Dedifferentiated amniotic fluid mesenchymal stem cell (primary cell): ENCODE measurements at regions not wholly inside any gene's neighbourhood (a gene's known extent, or its start where the extent isn't known, plus 50 kb on each side); places are given as distances from the start of the nearest gene placed in this dataset.
"Not testable (repeated sequence)": the region's sequence is repeated elsewhere in the genome, so short reads cannot be mapped to it uniquely, and the experiment has no call there.

Experiments
- DNase-seq: peaks from one replicate; pipeline ENCODE4 v3.0.0-alpha.2; 2016; ENCODE audit errors: extremely low spot score

DNA sequence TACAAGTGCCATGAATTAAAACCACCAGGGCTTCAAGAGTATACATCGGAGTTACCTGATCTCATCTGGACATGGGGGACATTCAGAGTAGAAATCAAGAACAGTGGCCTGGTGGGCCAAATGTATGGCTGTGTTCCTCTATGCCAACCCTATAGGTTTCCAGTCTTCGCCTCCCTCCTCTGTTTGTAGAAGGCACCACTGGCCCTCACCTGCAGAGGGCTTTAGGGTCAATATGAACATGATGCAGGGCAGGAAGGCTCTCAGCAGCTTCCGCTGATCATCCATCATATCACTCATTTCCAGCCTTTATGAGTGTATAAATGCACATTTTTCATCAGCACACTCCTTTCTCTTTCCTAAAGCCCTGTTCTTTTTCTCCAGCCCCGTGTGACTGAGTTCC lies 555.5 kb upstream of the BRINP1 start:
- DNase-seq: no peak

DNA sequence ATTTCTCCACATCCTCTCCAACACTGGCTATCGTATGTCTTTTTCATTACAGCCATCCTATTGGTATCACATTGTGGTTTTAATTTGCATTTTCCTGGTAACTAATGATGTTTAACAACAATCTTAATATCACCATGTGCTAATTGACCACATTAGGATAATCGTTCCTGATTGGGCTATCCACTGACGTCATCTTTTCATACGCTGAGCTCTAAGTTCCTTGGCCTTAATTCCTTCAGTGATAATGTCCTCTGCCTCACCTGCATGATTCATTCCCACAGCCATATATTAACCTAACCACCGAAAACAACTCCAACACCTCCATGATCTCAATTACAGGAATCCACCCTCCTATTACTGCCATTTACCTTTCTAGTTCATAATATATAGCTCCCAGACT lies 547.9 kb upstream of the BRINP1 start:
- no peak for DNase-seq

DNA sequence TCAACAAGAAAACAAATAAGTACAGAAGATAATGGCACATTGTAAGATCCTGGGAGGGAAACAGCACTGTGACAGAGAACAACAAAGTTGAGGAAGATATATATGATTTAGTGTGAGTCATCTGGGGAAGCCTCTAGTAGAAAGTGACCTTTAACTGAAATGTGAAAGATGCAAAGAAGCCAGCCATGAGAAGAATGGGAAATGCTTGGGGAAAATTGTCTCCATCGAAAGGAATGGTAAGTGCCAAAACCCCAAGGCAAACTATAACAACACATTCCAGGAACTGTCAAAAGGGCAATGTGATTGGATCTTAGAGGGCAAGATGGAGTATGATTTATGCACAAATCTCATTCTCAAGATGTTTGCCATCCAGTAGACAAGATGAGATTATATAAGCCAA lies 537.8 kb upstream of the BRINP1 start:
- DNase-seq: no peak

DNA sequence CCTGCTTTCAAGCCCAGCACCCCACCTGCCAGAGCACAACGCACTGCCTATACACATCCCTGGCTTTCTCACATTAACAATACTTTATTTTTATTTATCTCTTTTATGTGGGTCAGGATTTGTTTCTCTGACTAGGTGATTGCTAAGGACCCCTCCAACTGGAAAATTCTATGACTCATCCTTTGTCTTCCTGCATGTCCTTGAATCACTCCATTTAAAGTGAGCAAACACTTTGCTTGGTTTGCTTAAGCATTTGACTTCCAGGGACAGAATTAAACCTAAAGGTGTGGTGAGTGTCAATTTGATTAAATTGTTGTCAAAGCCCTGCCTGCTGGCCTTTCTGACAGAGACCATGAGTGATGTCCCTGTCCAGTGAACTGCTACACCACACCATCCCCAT lies 536.5 kb upstream of the BRINP1 start:
- no peak for DNase-seq

DNA sequence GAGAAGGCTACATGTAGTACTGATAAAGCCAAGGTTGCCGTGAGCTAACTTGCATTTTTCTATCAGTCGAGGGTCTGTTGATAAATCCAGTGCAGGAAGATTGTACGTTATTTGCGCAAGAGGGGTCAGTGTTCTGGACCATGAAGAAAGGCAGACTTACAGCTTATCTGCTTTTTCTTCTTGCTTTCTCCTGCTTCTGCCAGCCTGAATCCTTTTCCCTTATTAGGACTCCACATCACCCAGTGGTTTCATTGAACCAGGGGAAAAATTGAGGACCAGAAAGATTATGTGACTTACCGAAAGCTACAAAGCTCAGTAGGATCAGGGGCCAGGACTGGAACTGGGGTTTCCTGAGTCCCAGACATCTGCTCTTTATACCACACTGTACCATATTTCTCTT lies 534.6 kb upstream of the BRINP1 start:
- no peak for DNase-seq

DNA sequence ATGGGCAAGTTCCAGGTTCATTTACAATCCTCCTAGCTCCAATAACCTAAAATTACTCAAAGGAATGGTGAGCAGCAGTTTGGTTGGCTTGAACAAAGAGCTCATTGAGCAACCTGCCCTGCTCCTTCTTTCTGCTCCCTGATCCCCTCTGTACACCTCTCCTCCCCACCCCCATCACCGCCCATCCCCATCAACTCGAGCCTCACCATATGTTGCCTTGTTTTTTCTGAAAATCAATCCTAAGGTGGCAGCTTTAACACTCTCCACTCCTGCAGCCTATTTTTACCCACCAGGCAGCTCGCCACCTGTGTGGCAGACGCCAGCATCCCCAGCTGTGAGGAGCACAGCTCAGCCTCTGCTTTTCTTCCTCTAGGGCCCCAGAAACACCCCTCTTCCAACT lies 533.4 kb upstream of the BRINP1 start:
- DNase-seq: no peak

DNA sequence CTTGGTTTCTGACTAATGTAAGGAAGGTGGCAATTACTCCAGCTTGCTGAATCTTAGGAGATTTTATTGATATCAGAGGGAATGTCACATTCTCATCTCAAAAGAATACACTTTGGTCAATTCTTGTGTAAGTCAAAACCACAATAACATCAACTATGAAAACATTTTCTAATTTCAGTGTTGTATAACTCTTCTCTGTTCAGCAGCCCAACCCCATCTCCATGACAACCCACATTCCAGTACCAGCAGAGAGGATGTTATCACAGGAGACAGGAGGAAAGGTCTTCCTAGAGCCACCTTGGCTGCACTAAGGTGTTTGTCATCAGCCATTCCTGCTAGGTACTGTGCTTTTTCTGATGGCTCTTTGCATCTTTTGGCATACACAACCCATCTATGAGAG lies 529.1 kb upstream of the BRINP1 start:
- no peak for DNase-seq

DNA sequence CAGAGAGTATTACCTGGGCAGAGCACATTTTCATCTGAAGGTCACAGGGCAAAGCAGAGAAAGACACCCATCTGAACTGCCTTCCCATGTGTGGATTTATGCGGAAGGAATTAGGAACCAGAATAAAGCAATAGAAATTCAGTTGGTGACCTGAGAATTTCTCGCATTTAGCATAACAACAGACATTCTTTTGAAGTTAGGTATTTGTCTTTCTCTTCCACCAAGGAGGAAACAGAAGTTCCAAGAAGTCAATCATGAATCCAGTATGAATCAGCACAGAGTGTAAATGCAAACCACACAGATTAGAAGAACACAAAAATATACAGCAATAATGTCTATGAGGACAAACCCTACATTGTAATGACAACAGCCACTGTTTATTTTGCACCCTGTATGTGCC lies 515.2 kb upstream of the BRINP1 start:
- no peak for DNase-seq

DNA sequence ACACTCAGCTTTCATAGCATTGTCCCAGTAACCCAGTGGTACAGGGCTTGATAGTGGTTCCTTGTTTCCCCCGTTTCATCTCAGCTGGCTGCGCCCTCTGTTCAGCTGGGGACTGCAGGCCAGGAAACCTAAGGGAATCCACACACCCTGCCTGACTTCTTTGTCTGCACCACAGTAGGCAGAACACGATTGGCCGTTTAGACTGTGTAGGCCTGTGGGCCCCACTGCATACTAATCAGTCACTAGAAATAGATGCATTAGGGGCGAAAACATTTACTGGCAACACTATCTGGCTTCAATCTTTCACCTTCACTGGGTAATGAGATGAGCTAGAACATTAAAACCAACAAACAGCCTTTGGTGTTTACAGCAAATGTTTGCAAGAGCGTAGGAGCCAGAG lies 512.7 kb upstream of the BRINP1 start:
- DNase-seq: no peak

DNA sequence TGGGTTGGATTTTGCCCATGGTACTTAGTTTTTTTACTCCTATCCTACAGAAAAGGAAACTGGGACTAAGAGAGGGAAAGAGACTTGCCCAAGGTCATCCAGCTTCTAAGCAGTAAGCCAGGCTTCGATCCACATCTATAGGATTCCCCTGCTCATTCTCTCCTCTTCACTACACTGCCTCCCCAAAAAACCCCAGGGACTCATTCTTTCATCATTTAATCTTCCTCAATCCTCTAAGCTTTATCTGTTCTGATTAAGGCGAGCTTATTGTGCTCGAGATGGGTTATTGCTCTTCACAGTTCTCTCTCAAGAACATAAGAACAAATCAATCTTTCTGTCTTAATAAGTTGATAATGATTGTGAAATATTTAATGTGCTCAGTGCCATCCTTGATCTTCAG lies 511.1 kb upstream of the BRINP1 start:
- DNase-seq: no peak

DNA sequence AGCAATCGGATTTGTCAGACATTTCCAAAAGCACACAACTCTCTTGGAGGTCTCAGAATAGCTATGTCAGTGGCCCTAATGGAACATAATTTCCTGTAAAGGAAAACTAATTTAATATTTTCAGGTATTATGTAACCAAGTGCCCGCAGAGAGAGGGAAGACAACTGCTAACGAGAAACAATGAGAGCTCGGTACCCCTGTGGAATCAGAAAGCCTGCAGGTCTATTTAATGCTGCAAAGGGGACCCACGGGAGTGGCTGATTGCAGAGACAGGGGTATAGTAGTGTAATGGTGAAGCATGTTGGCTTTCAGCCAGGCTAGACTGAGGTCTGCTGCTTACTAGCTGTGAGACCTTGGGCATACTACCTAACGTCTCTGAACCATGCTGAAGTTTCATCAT lies 508.1 kb upstream of the BRINP1 start:
- DNase-seq: no peak

DNA sequence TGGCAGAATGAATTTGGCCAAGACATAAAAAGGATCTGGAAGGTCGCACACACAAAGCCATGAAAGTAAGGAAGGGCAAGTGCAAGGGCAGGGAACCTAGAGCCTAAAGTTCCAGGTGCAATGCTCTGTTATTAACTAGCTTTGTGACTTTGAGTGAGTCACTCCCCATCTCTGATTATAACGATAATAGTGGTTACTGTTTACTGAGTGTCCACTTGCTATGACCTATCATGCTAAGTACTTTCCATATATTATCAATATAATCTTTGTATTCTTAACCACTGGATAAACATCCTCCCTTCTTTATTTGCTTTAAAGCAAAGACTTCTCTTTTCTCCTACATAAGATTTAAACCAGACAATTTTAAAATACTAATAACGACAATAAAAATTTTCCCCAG lies 504.6 kb upstream of the BRINP1 start:
- no peak for DNase-seq

DNA sequence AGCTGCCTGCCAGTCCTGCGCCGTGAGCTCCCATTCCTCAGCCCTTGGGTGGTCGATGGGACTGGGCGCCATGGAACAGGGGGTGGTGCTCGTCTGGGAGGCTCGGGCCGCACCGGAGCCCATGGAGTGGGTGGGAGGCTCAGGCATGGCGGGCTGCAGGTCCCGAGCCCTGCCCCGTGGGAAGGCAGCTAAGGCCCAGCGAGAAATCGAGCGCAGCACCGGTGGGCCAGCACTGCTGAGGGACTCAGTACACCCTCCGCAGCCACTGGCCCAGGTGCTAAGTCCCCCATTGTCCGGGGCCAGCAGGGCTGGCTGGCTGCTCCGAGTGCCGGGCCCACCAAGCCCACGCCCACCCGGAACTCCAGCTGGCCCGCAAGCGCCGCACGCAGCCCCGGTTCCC lies 501.0 kb upstream of the BRINP1 start:
- not testable (repeated sequence) for DNase-seq

DNA sequence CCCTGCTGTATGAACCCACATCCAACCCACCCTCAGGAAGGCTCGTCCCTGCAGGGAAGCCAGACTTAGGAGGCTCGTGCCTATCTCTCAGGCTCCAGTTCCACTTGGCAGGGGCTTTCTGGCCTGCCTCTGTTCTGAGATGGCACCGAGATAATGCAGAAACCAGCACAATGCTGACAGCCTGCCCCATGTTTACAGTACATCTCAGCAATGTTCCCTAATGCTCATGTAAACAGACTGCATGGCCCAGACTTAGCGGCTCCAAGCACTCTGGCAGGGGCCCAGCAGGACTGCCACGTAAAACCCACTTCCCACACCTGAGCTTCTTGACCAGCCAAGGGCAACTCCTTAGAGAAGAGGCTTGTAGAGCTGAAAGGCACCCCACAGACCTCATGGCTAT lies 499.5 kb upstream of the BRINP1 start:
- no peak for DNase-seq

DNA sequence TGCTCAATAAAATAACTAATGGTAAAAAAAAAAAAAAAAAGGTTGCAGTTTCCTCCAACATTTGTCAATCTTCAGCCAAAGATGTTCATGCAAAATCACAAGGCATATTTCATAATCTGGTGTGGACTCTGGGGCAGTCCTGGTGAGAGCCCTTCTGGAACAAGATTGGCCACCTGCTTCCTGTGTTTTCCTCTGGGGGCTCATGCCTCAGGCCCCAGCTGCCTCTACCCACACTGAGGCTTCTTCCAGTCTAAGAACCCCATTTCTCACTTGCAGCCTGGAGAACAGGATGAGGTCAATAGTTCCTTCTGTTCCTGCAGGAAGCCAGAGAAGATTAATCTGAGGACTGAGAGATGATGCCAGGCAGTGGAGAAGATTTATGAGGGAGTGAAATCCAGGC lies 492.6 kb upstream of the BRINP1 start:
- DNase-seq: no peak

DNA sequence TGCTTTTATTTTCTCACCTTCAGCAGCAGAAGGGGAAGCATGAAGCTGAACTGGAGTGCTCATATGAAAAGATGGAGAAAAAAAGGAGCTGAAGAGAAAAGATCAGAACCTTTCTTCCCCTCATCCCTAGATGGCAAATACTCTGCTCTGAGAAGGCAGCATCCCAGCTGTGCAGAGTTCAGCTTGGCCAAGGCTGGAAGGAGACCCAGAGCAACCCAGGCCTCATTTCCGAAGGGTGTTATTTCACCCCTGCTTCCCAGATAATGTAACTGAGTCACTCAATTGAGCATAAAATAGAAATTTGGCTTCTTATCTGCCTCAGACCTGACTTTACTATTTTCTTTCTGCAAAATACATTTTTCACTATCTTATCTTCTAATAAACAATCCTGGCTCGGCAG lies 489.9 kb upstream of the BRINP1 start:
- no peak for DNase-seq

DNA sequence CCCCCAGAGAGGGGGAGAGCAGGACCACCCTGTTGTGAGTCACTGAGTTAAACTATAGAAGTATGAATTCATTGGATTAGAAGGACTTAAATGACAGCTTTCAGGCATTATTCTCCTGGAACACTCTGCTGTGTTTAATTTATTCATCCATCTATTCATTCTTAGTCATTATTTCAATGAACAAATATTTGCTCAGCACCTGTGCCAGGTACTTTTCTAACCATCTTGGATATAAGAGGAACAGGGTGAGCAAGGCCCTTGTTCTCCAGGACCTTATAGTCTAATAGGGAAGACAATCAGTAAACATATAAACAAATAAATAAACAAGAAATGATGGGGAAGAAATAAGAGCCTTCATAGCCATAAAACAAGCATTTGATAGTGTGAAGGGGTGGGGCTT lies 483.9 kb upstream of the BRINP1 start:
- no peak for DNase-seq

DNA sequence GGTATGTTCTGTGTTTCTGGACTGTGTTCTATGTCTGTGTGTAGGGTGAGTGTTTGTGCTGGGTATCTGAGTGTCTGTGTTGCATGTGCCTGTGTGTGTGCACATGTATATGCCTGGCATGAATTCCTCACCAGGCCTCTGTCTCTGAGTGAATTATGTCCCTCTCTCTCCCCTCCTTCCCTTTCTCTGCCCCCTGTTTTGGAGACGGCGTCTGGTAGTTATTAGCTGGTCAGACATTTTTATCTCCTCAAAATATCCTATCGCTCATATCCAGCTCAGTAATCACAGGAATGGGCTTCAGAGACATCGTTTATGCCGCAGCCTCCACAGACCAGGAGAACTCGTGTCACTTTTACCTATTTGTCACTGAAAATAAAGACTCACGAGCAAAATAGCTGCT lies 483.2 kb upstream of the BRINP1 start:
- DNase-seq: no peak

DNA sequence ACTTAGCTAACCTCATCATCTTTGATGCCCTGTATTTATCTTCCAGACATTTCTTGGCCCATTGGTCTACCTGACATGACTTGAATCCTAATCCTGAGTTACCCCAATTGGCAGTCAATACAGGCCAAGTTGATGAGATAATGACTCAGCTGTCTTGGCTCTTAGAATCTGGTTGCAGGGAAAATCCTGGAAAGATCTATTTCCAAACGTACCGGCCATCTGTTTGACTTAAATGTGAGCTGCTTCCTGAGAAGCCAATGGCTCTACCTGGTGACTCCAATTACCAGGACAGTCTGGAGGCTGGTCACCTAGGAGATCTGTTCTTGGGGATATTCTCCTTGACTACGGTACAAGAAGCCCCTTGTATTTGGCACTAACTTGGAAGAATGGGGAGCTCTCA lies 475.2 kb upstream of the BRINP1 start:
- no peak for DNase-seq

DNA sequence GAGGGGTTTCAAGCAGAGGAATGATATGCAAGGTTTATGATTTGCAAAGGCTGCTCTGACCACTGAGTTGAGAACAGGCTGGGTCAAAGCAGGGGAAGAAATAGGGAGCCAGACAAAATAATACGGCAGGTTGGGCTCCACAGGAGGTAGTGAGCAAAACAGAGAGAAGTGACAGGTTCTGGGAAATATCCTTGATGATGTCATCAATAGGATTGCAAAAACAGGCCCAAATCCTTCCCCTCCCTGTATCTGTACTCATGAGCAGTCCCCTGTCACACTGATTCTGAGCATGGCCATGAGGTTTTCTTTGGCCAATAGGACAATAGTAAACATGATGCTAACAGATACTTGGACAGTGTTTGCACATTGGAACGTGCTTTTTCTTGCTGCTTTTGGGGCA lies 471.8 kb upstream of the BRINP1 start:
- no peak for DNase-seq

DNA sequence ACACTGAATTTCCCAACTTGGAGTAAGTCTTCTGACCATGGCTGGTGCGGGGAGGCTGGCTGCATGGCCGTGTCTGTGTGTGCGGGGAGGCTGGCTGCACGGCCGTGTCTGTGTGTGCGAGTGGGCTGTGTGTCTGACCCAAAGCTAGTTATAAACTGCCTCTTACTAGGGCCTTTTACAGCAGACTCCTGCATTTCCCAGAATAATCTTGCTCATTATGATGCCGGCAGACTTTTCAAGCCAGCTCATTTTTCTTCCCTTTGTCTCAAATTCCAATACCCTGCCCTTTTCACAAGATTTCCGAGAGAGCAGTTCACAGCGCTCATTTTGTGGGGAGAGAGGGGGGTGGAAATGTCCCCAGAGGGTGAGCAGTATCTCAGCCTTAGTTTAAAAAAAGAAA lies 470.7 kb upstream of the BRINP1 start:
- no peak for DNase-seq

DNA sequence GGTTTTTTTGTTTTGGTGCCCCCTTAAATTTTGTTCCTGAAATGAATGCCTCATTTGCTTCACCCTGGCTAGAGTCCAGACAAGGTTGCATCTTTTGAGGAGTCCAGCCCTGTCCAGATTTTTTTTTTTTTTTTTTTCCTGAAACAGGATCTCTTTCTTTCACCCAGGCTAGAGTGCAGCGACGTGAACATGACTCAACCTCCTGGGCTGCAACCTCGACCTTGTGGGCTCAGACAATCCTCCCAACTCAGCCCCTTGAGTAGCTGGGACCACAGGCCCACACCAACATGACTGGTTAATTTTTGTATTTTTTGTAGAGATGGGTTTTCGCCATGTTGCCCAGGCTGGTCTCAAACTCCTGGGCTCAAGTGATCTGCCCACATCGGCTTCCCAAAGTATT lies 469.0 kb upstream of the BRINP1 start:
- DNase-seq: no peak

DNA sequence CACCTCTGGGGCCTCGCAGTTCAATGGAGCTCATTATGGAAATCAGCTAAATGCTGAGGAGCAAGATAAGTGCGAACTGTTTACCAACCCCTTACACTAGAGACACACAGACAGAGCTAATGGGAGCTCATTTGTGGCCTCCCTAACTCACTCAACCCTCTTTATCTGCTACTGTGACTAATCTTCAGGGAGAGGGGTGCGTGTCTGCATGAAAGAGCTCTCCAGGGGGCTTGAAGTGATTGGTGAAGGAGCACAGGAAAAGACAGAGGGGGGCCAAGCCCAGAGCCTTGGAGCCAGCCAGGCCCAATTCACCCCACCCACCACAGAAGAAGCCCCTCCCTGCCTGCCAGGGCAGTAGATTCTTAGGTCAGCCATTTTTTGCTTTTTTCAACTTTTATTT lies 466.8 kb upstream of the BRINP1 start:
- no peak for DNase-seq

DNA sequence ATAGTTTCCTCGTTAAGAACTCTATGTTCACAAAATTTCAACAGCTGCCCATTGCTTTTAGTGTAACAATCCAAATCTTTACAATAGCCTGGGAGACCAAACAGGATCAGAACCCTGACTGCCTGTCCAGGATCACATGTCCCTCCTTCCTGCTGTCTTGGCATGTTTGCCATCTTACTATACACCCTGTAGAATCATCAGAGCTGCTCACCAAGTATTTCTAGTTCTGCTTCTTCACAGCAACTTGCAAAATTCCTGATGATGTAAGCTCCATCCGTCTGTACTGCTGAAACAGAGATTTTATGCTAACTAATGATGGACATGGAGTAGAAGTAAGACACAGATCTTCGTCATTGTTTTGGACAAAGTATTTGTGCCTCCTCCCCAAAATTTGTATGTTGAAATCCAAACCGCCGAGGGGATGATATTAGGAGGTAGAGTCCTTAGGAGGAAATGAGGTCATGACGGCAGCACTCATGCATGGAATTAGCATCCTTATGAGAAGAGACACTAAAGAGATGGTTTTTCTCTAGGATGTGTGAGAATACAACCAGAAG lies 464.9 kb upstream of the BRINP1 start:
- no peak for DNase-seq

DNA sequence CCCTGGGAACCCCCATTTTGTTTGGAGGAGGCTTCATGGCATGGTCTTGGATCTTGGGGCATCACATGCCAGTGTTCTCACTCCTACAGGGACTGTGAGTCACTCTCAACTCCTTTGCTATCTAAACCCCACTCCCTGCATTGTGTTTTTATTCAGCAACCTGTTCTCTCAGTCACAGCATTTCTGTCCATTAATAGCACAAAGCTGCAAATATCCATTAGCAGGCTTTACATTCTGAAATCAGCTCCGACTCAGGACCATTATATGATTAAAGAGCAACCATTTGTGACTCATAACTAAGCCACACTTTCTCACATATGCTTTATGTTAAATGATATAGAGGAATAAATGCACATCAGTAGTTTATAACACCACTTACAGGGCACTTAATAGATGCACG lies 462.1 kb upstream of the BRINP1 start:
- DNase-seq: no peak
